Activated CD4-positive, alpha-beta T cell treated with anti-CD3 and anti-CD28 coated beads, Interleukin-10, Interleukin-2, amounts not matched to agents 100 ng/mL and 50 ng/mL, durations not matched to agents 16 hours and 8 hours (primary cell): ENCODE measurements at regions not wholly inside any gene's neighbourhood (a gene's known extent, or its start where the extent isn't known, plus 50 kb on each side); places are given as distances from the start of the nearest gene placed in this dataset.

Experiments used
- DNase-seq: peaks from one replicate; pipeline ENCODE4 v3.0.0-alpha.2; 2020

GRCh38 chr1:186735463-186735862 lies 55.2 kb upstream of the PTGS2 start:
- DNase-seq: no peak

- DNase-seq: no peak
These were observed 50.9 kb upstream of the PTGS2 start for GRCh38 chr1:186730951-186731729.
